GM12891 (cell line): ENCODE measurements at regions not wholly inside any gene's neighbourhood (a gene's known extent, or its start where the extent isn't known, plus 50 kb on each side); places are given as distances from the start of the nearest gene placed in this dataset.

Source experiments
- DNase-seq: peaks from one replicate; pipeline ENCODE4 v3.0.0; 2011; ENCODE audit warnings: low spot score; ENCODE audit not compliant: insufficient read length
- FAIRE-seq: peaks from 2 replicates; lab custom pipeline; 2011; peaks lifted over from hg19 to GRCh38; lab: Jason Lieb, UNC
- PAX5 ChIP-seq: IDR thresholded peaks from 2 replicates; pipeline ENCODE4 v1.6.1; 2011; ENCODE audit warnings: low read length, moderate library complexity, mild to moderate bottlenecking; ENCODE audit not compliant: insufficient read depth, severe bottlenecking
- POLR2A ChIP-seq: IDR thresholded peaks from 2 replicates; pipeline ENCODE4 v1.6.1; 2011; ENCODE audit warnings: low read depth, low read length, control low read depth
- POLR2AphosphoS5 ChIP-seq: IDR thresholded peaks from 2 replicates; pipeline ENCODE4 v1.6.1; 2011; ENCODE audit warnings: low read depth, low read length, control low read depth
- POU2F2 ChIP-seq: IDR thresholded peaks from 2 replicates; pipeline ENCODE4 v1.6.1; 2011; ENCODE audit warnings: low read depth, mild to moderate bottlenecking, control low read depth, low read length, moderate library complexity
- SPI1 ChIP-seq: IDR thresholded peaks from 2 replicates; pipeline ENCODE4 v1.6.1; 2011; ENCODE audit warnings: low read depth, low read length, control low read depth
- TAF1 ChIP-seq: IDR thresholded peaks from 2 replicates; pipeline ENCODE4 v1.6.1; 2011; ENCODE audit warnings: low read depth, low read length, control low read depth

DNA sequence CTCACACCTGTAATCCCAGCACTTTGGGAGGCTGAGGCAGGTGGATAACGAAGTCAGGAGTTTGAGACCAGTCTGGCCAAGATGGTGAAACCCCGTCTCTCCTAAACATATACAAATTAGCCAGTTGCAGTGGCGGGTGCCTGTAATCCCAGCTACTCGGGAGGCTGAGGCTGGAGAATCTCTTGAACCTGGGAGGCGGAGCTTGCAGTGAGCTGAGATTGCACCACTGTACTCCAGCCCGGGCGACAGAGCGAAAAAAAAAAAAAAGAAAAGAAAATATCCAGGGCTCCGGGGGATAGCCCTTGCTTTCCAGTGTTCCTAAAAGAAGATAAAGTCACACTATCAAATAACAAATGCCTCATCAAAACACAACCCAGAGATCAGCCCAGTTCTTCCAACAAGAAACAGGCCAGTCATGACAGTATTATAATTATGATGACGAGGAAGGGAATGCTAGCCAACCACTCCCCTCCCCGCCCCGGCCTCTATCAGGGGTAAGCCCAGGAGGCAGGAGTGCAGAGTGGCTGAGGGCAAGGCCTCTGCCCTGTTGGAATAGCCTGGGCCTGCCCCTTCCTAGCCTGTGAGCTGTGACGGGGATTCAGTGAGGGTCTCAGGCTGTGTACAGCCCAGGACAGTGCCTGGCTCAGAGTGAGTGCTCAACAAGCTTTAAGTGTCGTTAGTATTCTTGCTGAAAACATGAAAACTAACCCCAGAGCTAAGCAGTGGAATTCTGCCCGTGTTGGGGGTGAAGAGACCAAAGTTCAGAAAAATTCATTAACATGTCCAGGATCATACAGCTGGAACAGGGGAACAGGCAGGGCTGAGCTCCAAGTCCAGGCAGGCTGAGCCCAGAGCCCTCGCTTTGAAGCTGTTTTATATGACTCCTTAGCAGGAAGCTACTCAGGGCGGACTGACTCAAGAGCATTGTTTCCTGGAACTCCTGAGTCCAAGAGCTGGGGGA, 54.3 kb downstream of the FAM241B start:
- FAIRE-seq: no peak
- no peak for DNase-seq

DNA sequence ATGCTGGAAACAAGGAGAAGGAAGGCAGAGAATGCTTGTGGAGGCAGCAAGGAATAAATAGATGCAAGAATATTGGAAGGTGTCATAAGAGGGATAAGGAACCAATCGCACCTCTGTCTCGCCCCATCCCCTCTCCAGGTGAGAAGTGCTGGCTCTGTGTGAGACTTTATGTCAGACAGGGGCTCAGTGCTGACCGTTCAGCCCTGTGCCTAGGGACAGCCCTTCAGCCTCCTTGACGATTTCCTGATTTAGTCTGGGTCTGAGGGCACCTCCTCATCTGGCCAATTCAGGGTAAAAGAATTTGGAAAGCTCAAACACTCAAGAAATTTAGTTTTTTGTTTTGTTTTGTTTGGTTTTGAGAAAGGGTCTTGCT, 54.9 kb downstream of the FAM241B start:
- FAIRE-seq (no peak), DNase-seq (no peak)
- TF ChIP-seq TAF1: no peak
- TF ChIP-seq PAX5: no peak
- no peak for TF ChIP-seq POLR2A
- TF ChIP-seq POU2F2: no peak
- no peak for TF ChIP-seq SPI1
- no peak for TF ChIP-seq POLR2AphosphoS5

More for the DNA sequence above, 54.3 kb downstream of the FAM241B start:
- TF ChIP-seq POU2F2: no peak
- TF ChIP-seq POLR2A: no peak
- TF ChIP-seq TAF1: no peak
- TF ChIP-seq SPI1: no peak
- no peak for TF ChIP-seq PAX5

DNA sequence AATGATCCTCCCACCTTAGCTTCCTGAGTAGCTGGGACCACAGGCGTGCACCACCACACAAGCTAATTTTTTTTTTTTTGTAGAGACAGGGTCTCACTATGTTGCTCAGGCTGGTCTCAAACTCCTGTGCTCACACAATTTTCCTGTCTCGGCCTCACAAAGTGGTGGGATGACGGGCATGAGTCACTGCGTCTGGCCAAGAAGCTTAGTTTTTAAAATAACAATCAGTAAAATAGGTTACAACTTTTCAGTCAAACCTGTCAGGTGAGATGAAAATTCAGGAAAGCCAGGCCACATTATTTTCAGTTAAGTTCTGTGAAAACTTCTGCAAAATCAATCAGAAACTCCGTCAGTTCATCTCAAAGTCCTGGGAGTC, 55.4 kb downstream of the FAM241B start:
- FAIRE-seq (no peak), DNase-seq (no peak)
- TF ChIP-seq PAX5 (no peak), POLR2AphosphoS5 (no peak), SPI1 (no peak), POU2F2 (no peak)

DNA sequence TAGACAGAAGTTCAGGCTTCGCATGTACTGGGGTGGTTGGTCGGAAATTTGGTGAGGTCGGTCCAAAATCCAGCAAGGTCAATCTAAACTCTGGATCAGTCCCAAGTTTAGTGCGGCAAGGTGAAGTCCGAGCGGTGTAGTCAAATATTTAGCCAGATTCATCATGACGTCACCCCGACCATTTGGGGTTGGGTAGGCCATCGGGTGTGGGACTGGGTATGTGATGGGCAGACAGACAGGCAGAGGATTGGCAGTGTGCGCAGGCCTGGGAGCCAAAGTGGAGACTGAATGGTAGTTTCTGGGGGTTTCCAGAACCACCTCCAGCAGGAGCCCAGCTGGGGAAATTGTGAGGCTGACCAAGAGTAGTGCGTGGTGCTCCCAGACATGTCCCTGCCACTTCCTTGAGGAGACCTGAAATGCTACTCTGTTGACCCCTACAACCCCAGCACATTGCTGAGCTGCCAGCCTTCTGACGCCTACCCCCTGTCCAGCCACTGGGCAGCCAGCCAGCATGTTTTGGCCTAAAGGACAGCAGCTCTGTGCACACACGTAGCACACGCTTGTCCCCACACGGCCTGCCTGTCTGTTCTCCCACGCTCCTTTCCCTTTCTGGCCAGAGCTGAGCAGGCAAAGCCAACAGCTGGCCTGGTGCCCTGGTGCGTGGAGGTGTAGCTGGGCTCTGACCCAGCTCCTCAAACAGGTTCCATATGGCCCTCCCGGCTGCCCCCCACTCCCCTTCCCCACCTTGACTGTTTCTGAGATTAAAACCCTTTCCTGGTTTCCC, 55.9 kb downstream of the FAM241B start:
- FAIRE-seq (no peak), DNase-seq (no peak)
- TF ChIP-seq POU2F2 (no peak), PAX5 (no peak), POLR2A (no peak), TAF1 (no peak), SPI1 (no peak), POLR2AphosphoS5 (no peak)

DNA sequence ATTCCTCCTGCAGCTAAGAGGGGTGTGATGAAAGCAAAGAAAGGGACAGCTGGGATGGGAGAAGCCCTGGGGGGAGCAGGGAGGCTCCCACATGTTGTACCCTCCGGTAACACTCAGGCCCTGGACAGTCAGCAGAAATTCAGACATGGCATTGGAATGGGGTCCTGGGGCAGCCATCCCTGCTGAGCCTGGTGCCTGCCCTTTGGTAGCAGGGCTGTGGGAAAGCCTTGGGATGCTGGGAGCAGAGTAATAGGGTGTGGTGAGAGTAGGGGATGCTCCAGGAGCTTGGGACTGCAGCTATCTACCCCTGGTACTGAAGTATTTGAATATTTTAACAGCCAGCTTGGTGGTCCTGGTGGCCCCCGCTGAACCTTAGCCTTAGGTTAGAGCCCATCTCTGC, 56.8 kb downstream of the FAM241B start:
- FAIRE-seq (no peak), DNase-seq (no peak)
- TF ChIP-seq POLR2AphosphoS5 (no peak), POU2F2 (no peak), TAF1 (no peak)

DNA sequence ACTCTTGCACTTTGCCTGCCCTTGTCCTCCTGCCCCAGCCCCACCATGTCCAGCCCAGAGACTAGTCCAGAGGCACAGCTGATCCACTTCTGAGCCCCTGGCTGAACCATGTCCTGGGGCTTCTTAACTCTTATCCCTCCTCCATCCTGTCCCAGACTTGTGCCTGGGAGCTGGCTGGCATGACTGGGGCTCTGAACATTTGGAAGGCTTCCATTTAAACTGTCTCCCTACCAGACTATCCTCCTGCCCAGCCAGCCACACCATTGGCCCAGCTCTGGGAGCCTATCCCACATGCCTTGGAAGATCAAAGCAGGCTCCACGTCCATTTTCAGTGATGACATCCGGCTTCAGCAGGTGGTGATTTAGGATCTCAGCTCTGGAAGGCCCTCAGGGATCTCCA, 57.4 kb downstream of the FAM241B start:
- no peak for FAIRE-seq
- DNase-seq: no peak
- TF ChIP-seq POLR2AphosphoS5: no peak
- TF ChIP-seq TAF1: no peak
- no peak for TF ChIP-seq SPI1
- no peak for TF ChIP-seq PAX5
- no peak for TF ChIP-seq POLR2A
- no peak for TF ChIP-seq POU2F2

DNA sequence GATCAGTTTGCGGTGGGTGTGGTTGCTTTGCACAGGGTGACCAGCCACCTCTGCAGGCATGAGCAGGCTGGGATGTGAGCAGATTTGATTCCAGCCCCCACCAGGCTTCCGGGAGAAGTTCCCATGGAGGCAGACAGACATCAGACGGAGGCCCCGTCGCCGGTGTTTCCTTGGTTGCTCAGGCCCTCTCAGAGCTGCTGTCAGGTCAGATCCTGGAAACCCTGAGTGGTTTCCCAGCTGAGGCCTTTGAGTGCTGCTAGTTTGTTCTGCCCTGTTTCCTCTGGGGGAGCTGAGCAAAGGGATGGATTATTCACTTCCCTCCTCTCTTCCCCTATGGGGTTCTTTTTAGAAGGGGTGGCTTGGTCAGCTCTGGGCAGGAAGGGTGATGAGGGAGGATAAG, 62.2 kb downstream of the FAM241B start:
- no peak for DNase-seq
- TF ChIP-seq POLR2A: no peak
- no peak for TF ChIP-seq POLR2AphosphoS5
- TF ChIP-seq POU2F2: no peak
- no peak for TF ChIP-seq PAX5
- no peak for TF ChIP-seq SPI1
- FAIRE-seq: no peak

DNA sequence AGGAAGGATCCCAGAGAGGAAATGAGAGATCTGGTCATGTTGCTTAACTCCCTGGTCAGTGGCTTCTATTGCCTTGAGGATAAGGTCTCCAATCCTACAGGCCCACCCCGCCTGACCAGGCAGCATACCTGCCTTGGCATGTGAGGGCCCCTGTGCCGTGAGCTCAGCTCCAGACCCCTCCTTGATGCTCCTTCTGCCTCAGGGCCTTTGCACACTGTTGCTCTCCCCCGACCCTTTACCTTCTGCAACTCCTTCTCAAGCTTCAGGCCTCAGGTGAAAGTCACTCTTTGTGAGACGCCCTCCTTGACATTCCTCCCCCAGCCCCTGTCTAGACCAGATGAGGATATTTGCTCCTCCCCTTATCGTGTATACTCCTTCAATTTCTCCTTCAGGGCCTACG, 62.8 kb downstream of the FAM241B start:
- no peak for DNase-seq
- TF ChIP-seq SPI1: no peak
- no peak for TF ChIP-seq POLR2A
- no peak for TF ChIP-seq POU2F2
- no peak for TF ChIP-seq TAF1
- no peak for TF ChIP-seq POLR2AphosphoS5
- FAIRE-seq: no peak

DNA sequence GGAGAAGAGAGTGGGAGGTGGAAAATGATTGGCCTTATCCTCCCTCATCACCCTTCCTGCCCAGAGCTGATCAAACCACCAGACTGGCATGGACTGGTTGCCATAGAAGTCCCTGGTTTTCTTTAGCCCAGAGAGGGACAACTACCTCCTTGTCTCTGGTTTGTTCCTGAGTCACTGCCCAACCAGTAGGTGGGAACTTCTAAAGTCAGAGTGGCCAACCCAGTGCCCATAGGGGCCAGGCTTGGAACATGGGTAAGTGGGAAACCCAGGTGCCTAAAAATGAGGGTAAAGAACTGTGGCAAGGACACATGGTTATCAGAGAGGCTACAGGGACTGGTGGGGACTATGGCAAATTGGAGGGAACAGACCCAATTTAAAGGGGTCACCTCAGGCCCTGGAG, 63.8 kb downstream of the FAM241B start:
- TF ChIP-seq TAF1: no peak
- no peak for TF ChIP-seq POLR2AphosphoS5
- no peak for TF ChIP-seq SPI1
- TF ChIP-seq POLR2A: no peak
- TF ChIP-seq POU2F2: no peak
- TF ChIP-seq PAX5: no peak
- no peak for DNase-seq
- no peak for FAIRE-seq
